H9 (cell line): ENCODE measurements at regions not wholly inside any gene's neighbourhood (a gene's known extent, or its start where the extent isn't known, plus 50 kb on each side); places are given as distances from the start of the nearest gene placed in this dataset.

Experiments
- DNase-seq: peaks from one replicate; pipeline ENCODE4 v3.0.0-alpha.2; 2017
- H2AFZ ChIP-seq: one replicate; pipeline ENCODE4 v1.6.1; 2013; ENCODE audit warnings: mild to moderate bottlenecking, low read length, control low read depth, moderate library complexity
- H2AK5ac ChIP-seq: 2 replicates; pipeline ENCODE4 v1.6.1; 2013; ENCODE audit warnings: low read length, control low read depth, mixed read lengths; ENCODE audit not compliant: insufficient read length
- H2BK120ac ChIP-seq: one replicate; pipeline ENCODE4 v1.6.1; 2013; ENCODE audit warnings: low read depth, mild to moderate bottlenecking, low read length, control low read depth, inconsistent platforms; ENCODE audit not compliant: poor library complexity, severe bottlenecking
- H2BK12ac ChIP-seq: 2 replicates; pipeline ENCODE4 v1.6.1; 2013; ENCODE audit warnings: low read length, control low read depth, mixed read lengths, low read depth; ENCODE audit not compliant: insufficient read length
- H2BK15ac ChIP-seq: 2 replicates; pipeline ENCODE4 v1.6.1; 2013; ENCODE audit warnings: low read depth, low read length, control low read depth
- H2BK20ac ChIP-seq: one replicate; pipeline ENCODE4 v1.6.1; 2013; ENCODE audit warnings: low read depth, mild to moderate bottlenecking, low read length, control low read depth, inconsistent platforms; ENCODE audit not compliant: poor library complexity, severe bottlenecking
- H2BK5ac ChIP-seq: 2 replicates; pipeline ENCODE4 v1.6.1; 2013; ENCODE audit warnings: low read length, control low read depth, mixed read lengths; ENCODE audit not compliant: insufficient read length
- H3K14ac ChIP-seq: 2 replicates; pipeline ENCODE4 v1.6.1; 2013; ENCODE audit warnings: low read length, control low read depth; ENCODE audit not compliant: insufficient read depth
- H3K18ac ChIP-seq: 2 replicates; pipeline ENCODE4 v1.6.1; 2013; ENCODE audit warnings: low read depth, mild to moderate bottlenecking, mixed read lengths, low read length, control low read depth; ENCODE audit not compliant: insufficient read length
- H3K23ac ChIP-seq: 2 replicates; pipeline ENCODE4 v1.6.1; 2013; ENCODE audit warnings: low read length, control low read depth, mixed read lengths, low read depth; ENCODE audit not compliant: insufficient read length
- H3K23me2 ChIP-seq: 2 replicates; pipeline ENCODE4 v1.6.1; 2013; ENCODE audit warnings: low read depth, mild to moderate bottlenecking, mixed read lengths, low read length, control low read depth; ENCODE audit not compliant: insufficient read length, poor library complexity, severe bottlenecking
- H3K27ac ChIP-seq: 2 replicates; pipeline ENCODE4 v1.5.1; 2013; ENCODE audit warnings: low read length, control low read depth, mixed read lengths, low read depth; ENCODE audit not compliant: insufficient read length
- H3K27me3 ChIP-seq: 2 replicates; pipeline ENCODE4 v1.6.1; 2013; ENCODE audit warnings: low read length, control low read depth, inconsistent platforms; ENCODE audit not compliant: insufficient read depth
- H3K4ac ChIP-seq: 2 replicates; pipeline ENCODE4 v1.6.1; 2013; ENCODE audit warnings: low read depth, mild to moderate bottlenecking, control low read depth, inconsistent platforms, low read length, moderate library complexity
- H3K4me1 ChIP-seq: 2 replicates; pipeline ENCODE4 v1.6.1; 2013; ENCODE audit warnings: low read length, control low read depth, inconsistent platforms; ENCODE audit not compliant: insufficient read depth
- H3K4me2 ChIP-seq: 2 replicates; pipeline ENCODE4 v1.6.1; 2013; ENCODE audit warnings: low read length, control low read depth, mixed read lengths; ENCODE audit not compliant: insufficient read length, insufficient read depth
- H3K56ac ChIP-seq: 2 replicates; pipeline ENCODE4 v1.6.1; 2013; ENCODE audit warnings: low read depth, mild to moderate bottlenecking, mixed read lengths, low read length, control low read depth; ENCODE audit not compliant: insufficient read length
- H3K79me1 ChIP-seq: 2 replicates; pipeline ENCODE4 v1.6.1; 2013; ENCODE audit warnings: low read depth, mild to moderate bottlenecking, moderate library complexity, low read length, control low read depth, inconsistent platforms; ENCODE audit not compliant: insufficient read depth, poor library complexity, severe bottlenecking
- H3K79me2 ChIP-seq: 2 replicates; pipeline ENCODE4 v1.6.1; 2013; ENCODE audit warnings: low read length, control low read depth, inconsistent platforms; ENCODE audit not compliant: insufficient read depth
- H3K9ac ChIP-seq: 2 replicates; pipeline ENCODE4 v1.6.1; 2013; ENCODE audit warnings: low read length, control low read depth, mixed read lengths; ENCODE audit not compliant: insufficient read length; ENCODE audit errors: extremely low read depth
- H3K9me3 ChIP-seq: one replicate; pipeline ENCODE4 v1.6.1; 2013; ENCODE audit warnings: low read depth, low read length, inconsistent platforms; ENCODE audit not compliant: control insufficient read depth
- H3T11ph ChIP-seq: one replicate; pipeline ENCODE4 v1.6.1; 2013; ENCODE audit warnings: mild to moderate bottlenecking, low read length, control low read depth, inconsistent platforms
- H4K20me1 ChIP-seq: one replicate; pipeline ENCODE4 v1.6.1; 2013; ENCODE audit not compliant: control insufficient read depth, insufficient read length, insufficient read depth
- H4K5ac ChIP-seq: 2 replicates; pipeline ENCODE4 v1.6.1; 2013; ENCODE audit warnings: low read depth, mild to moderate bottlenecking, mixed read lengths, low read length, control low read depth; ENCODE audit not compliant: insufficient read length
- H4K8ac ChIP-seq: replicated peaks from 2 replicates; pipeline ENCODE4 v1.6.1; 2013; ENCODE audit warnings: low read length, control low read depth, mixed read lengths, low read depth; ENCODE audit not compliant: insufficient read length
- H4K91ac ChIP-seq: 2 replicates; pipeline ENCODE4 v1.6.1; 2013; ENCODE audit warnings: low read depth, mild to moderate bottlenecking, moderate library complexity, mixed read lengths, low read length, control low read depth; ENCODE audit not compliant: insufficient read length
- H3K27ac Mint-ChIP-seq, 3 experiments: 2 replicates in 2 of 3; 3 replicates in 1 of 3; pipeline ENCODE4 v1.8.0; 2020 to 2021; ENCODE audit warnings: mixed read lengths in 3 of 3, mild to moderate bottlenecking in 1 of 3, moderate library complexity in 1 of 3
- H3K27me3 Mint-ChIP-seq: 2 replicates; pipeline ENCODE4 v1.8.0; 2021; ENCODE audit warnings: low read depth, mild to moderate bottlenecking, moderate library complexity, mixed read lengths
- H3K36me3 Mint-ChIP-seq, 3 experiments: 2 replicates in 2 of 3; 3 replicates in 1 of 3; pipeline ENCODE4 v1.8.0; 2020 to 2021; ENCODE audit warnings: low read depth in 3 of 3, mixed read lengths in 3 of 3; ENCODE audit not compliant: insufficient read depth in 1 of 3
- H3K4me1 Mint-ChIP-seq, 2 experiments: 2 replicates each; pipeline ENCODE4 v1.8.0; 2020; ENCODE audit warnings: mixed read lengths in 2 of 2
- H3K4me3 Mint-ChIP-seq, 2 experiments: 2 replicates in 1 of 2; 3 replicates in 1 of 2; pipeline ENCODE4 v1.8.0; 2020 to 2021; ENCODE audit warnings: mild to moderate bottlenecking in 2 of 2, mixed read lengths in 2 of 2, moderate library complexity in 1 of 2
- H3K9me3 Mint-ChIP-seq, 2 experiments: 2 replicates in 1 of 2; 3 replicates in 1 of 2; pipeline ENCODE4 v1.8.0; 2020; ENCODE audit warnings: mild to moderate bottlenecking in 2 of 2, mixed read lengths in 2 of 2, moderate library complexity in 1 of 2
- WGBS: extraction: QIAGEN DNeasy Blood & Tissue Kit; methylation state at CpG from one replicate; pipeline ENCODE4 v1.1.7; 2013; ENCODE audit warnings: missing lambda C conversion rate, low lambda C conversion rate, mixed read lengths; ENCODE audit not compliant: insufficient read length; ENCODE audit errors: extremely low coverage; 5-methylcytosine and 5-hydroxymethylcytosine counted together
- TF ChIP-seq, protein P1 (sequence below): fragments of 200-600 bp; sonication (generic); conservative IDR thresholded peaks from 3 replicates; pipeline ENCODE4 v1.8.0; 2021; ENCODE audit warnings: antibody characterized with exemption, mild to moderate bottlenecking

DNA sequence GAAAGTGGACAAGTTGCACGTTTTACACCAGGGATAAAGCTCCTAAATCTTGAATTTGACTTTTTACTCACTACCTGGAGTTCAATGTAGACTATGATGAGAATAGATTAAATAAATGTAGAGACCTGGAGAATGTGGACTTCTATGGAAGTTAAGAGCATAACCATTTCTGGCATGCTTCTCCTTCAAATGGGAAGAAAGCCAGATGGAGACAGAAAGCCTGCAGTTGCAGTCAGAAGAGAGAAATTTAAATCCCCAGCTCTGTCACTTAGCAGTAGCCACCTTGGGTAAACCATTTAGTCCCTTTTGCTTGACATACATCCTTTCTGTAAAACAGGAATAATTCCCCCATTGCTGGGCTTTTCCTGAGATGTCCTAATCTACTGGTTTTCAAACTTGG is 355.3 kb upstream of the AUTS2 start:
- peaks cover 6 to 9% of the 10 kb centered on the region in 2 experiments; a peak in 3 of 4 replicates for H3K4me1 Mint-ChIP-seq

More for the DNA sequence above, 355.3 kb upstream of the AUTS2 start:
- Histone ChIP-seq H3K18ac (no peak overlapping the region), H3K56ac (no peak overlapping the region), H3K9me3 (no peaks in the 10 kb centered on the region), H3K9ac (no peak overlapping the region), H2BK15ac (no peak overlapping the region), H3K14ac (no peak overlapping the region), H2BK120ac (no peak overlapping the region), H3K4ac (no peak overlapping the region), H2BK20ac (no peak overlapping the region), H3K79me1 (no peaks in the 10 kb centered on the region), H3K4me1 (no peaks in the 10 kb centered on the region), H4K91ac (no peak overlapping the region), H4K20me1 (no peaks in the 10 kb centered on the region), H2BK12ac (no peak overlapping the region), H3K23me2 (no peaks in the 10 kb centered on the region), H4K8ac (no peak overlapping the region), H2BK5ac (no peak overlapping the region), H3K23ac (no peak overlapping the region), H3T11ph (no peak overlapping the region), H2AFZ (no peak overlapping the region), H3K79me2 (no peaks in the 10 kb centered on the region), H2AK5ac (no peak overlapping the region), H3K27me3 (peaks cover 9% of the 10 kb centered on the region; the same call in 1 of the 2 replicates), H4K5ac (no peak overlapping the region), H3K4me2 (no peak overlapping the region), H3K27ac (no peak overlapping the region)
- no CpG with 5 or more reads among the region's 1 CpG for WGBS
- no peak for DNase-seq
- Mint-ChIP-seq H3K27ac (no peak overlapping the region), H3K4me3 (no peak overlapping the region), H3K9me3 (no peaks in the 10 kb centered on the region), H3K36me3 (no peaks in the 10 kb centered on the region), H3K27me3 (peaks cover 100% of the 10 kb centered on the region)
- TF ChIP-seq, protein P1, sequence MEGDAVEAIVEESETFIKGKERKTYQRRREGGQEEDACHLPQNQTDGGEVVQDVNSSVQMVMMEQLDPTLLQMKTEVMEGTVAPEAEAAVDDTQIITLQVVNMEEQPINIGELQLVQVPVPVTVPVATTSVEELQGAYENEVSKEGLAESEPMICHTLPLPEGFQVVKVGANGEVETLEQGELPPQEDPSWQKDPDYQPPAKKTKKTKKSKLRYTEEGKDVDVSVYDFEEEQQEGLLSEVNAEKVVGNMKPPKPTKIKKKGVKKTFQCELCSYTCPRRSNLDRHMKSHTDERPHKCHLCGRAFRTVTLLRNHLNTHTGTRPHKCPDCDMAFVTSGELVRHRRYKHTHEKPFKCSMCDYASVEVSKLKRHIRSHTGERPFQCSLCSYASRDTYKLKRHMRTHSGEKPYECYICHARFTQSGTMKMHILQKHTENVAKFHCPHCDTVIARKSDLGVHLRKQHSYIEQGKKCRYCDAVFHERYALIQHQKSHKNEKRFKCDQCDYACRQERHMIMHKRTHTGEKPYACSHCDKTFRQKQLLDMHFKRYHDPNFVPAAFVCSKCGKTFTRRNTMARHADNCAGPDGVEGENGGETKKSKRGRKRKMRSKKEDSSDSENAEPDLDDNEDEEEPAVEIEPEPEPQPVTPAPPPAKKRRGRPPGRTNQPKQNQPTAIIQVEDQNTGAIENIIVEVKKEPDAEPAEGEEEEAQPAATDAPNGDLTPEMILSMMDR: no peak
